ENCODE measurements at regions not wholly inside any gene's neighbourhood (a gene's known extent, or its start where the extent isn't known, plus 50 kb on each side); places are given as distances from the start of the nearest gene placed in this dataset.

GRCh38 chr5:88553986-88554385, 285.3 kb upstream of the TMEM161B start:
- TF ChIP-seq CTCF (IDR thresholded peaks at IDR 0.05; ENCODE audit: low read length) (no peak), EZH2 (optimal IDR thresholded peaks at IDR 0.05; ENCODE audit: low read depth, low read length) (no peak), EZH2phosphoT487 (IDR thresholded peaks at IDR 0.05; ENCODE audit: low read length) (no peak)

Data from MM.1S (cell line).